GM12891 (cell line): ENCODE measurements at regions not wholly inside any gene's neighbourhood (a gene's known extent, or its start where the extent isn't known, plus 50 kb on each side); places are given as distances from the start of the nearest gene placed in this dataset.

ENCODE experiments used
- POLR2A ChIP-seq: IDR thresholded peaks from 2 replicates; pipeline ENCODE4 v1.6.1; 2011; ENCODE audit warnings: low read depth, low read length, control low read depth
- POLR2AphosphoS5 ChIP-seq: IDR thresholded peaks from 2 replicates; pipeline ENCODE4 v1.6.1; 2011; ENCODE audit warnings: low read depth, low read length, control low read depth
- TAF1 ChIP-seq: IDR thresholded peaks from 2 replicates; pipeline ENCODE4 v1.6.1; 2011; ENCODE audit warnings: low read depth, low read length, control low read depth

DNA sequence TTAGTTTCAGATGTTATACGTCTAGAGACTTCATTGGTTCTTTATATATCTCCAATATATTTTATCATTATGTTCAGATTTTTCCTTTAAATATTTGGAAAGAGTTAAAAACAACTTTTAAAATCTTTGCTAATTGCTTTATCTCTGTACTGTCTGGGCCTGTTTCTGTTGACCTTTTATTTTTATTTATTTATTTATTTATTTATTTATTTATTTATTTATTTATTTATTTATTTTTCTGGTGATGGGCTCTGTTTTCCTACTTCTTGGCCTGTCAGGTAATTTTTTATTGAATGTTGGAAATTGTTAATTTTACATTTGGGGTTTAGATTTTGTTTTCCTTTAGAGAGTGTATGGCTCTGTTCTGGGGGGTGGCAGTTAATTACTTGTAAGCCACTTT is 279.7 kb upstream of the KAZN start:
- TF ChIP-seq POLR2AphosphoS5 = no peak
- no peak for TF ChIP-seq POLR2A
- no peak for TF ChIP-seq TAF1
